K562 (cell line): ENCODE measurements at regions not wholly inside any gene's neighbourhood (a gene's known extent, or its start where the extent isn't known, plus 50 kb on each side); places are given as distances from the start of the nearest gene placed in this dataset.

Source experiments
- ATAC-seq: fragments of 200-7000 bp; cut with Tn5 transposase; 3 replicates; pipeline ENCODE4 v1.9.1; 2020; ENCODE audit warnings: moderate library complexity
- BruUV-seq: library from RNA; stranded (reverse); fragments of 400-500 nt; replicated peaks from 2 replicates; lab custom pipeline; 2021; lab: Mats Ljungman, UMichigan
- CTCF ChIA-PET: fragments of 300-600 bp; formaldehyde crosslinking; extraction: SDS; loops from one replicate; lab custom pipeline; 2021; ENCODE audit warnings: low intra/inter-chr PET ratio; lab: Yijun Ruan, JAX
- POLR2A ChIA-PET: fragments of 300-600, 350-650 bp; sonication (Branson Sonifier 250); formaldehyde crosslinking; extraction: SDS; loops from one replicate; lab custom pipeline; 2021; ENCODE audit warnings: antibody characterized with exemption, inconsistent platforms; lab: Yijun Ruan, JAX
- DNase-seq, 4 experiments: peaks; one replicate each; pipeline versions ENCODE4 v3.0.0 to v3.0.0-alpha.2; 2011 to 2018; ENCODE audit warnings: low spot score in 3 of 4, mixed read lengths in 3 of 4; ENCODE audit errors: extremely low read depth in 1 of 4
- FAIRE-seq: peaks from 2 replicates; lab custom pipeline; 2011; peaks lifted over from hg19 to GRCh38; lab: Jason Lieb, UNC
- H2AFZ ChIP-seq: 2 replicates; pipeline ENCODE4 v1.6.0; 2011; ENCODE audit warnings: low read depth, low read length, control low read depth, inconsistent platforms
- H3K27ac ChIP-seq: fragments of 200-600 bp; 3 replicates; pipeline ENCODE4 v1.8.0; 2011; ENCODE audit warnings: low read depth, mild to moderate bottlenecking, control low read depth, inconsistent platforms, low read length, moderate library complexity, mixed read lengths; ENCODE audit errors: extremely low read depth
- H3K27me3 ChIP-seq, 2 experiments: fragments of 300-600 bp in 1 of 2; 2 replicates in 1 of 2; 3 replicates in 1 of 2; pipeline versions ENCODE4 v1.6.0 to v1.8.0; 2011; ENCODE audit warnings: inconsistent platforms in 2 of 2, low read length in 2 of 2, mild to moderate bottlenecking in 1 of 2, mixed read lengths in 1 of 2, moderate library complexity in 1 of 2; ENCODE audit not compliant: control insufficient read depth in 2 of 2, insufficient read depth in 2 of 2
- H3K36me3 ChIP-seq: fragments of 300-600 bp; 3 replicates; pipeline ENCODE4 v1.8.0; 2011; ENCODE audit warnings: mild to moderate bottlenecking, low read length, inconsistent platforms; ENCODE audit not compliant: control insufficient read depth, insufficient read depth
- H3K4me1 ChIP-seq, 2 experiments: fragments of 200-600 bp in 1 of 2; replicated peaks in 1 of 2; 2 replicates in 1 of 2; 3 replicates in 1 of 2; pipeline versions ENCODE4 v1.5.1 to v1.8.0; 2011; ENCODE audit warnings: inconsistent platforms in 2 of 2, low read length in 2 of 2, mild to moderate bottlenecking in 1 of 2, mixed read lengths in 1 of 2, moderate library complexity in 1 of 2; ENCODE audit not compliant: control insufficient read depth in 2 of 2, insufficient read depth in 2 of 2
- H3K4me2 ChIP-seq: 2 replicates; pipeline ENCODE4 v1.6.1; 2011; ENCODE audit warnings: low read length, control low read depth, inconsistent platforms, mixed read lengths; ENCODE audit not compliant: insufficient read depth
- H3K4me3 ChIP-seq: fragments of 200-600 bp; sonication (generic), shearing (Covaris generic); 2 replicates; pipeline ENCODE4 v1.5.1; 2016; ENCODE audit warnings: control low read depth, inconsistent platforms
- H3K79me2 ChIP-seq: fragments of 200-600 bp; 3 replicates; pipeline ENCODE4 v1.8.0; 2011; ENCODE audit warnings: low read length, inconsistent platforms; ENCODE audit not compliant: control insufficient read depth, insufficient read depth
- H3K9ac ChIP-seq, 2 experiments: 2 replicates each; pipeline versions ENCODE4 v1.6.0 to v1.6.1; 2011; ENCODE audit warnings: low read depth in 2 of 2, low read length in 2 of 2, control low read depth in 1 of 2, inconsistent platforms in 1 of 2, mild to moderate bottlenecking in 1 of 2, mixed read lengths in 1 of 2; ENCODE audit not compliant: insufficient read depth in 1 of 2
- H3K9me1 ChIP-seq: one replicate; pipeline ENCODE4 v1.6.0; 2011; ENCODE audit warnings: inconsistent platforms, mild to moderate bottlenecking, low read length, moderate library complexity; ENCODE audit not compliant: control insufficient read depth, insufficient read depth
- H3K9me3 ChIP-seq: replicated peaks from 2 replicates; pipeline ENCODE4 v1.5.1; 2011; ENCODE audit warnings: low read depth, low read length, inconsistent platforms; ENCODE audit not compliant: control insufficient read depth, insufficient read depth
- H4K20me1 ChIP-seq: replicated peaks from 2 replicates; pipeline ENCODE4 v1.6.1; 2011; ENCODE audit warnings: low read length, inconsistent platforms, mixed read lengths; ENCODE audit not compliant: control insufficient read depth, insufficient read depth
- CHD1 ChIP-seq: fragments of 200-600 bp; sonication (generic); IDR thresholded peaks from one replicate; pipeline ENCODE4 v1.6.1; 2012; ENCODE audit warnings: mild to moderate bottlenecking, moderate library complexity, low read length, inconsistent platforms
- EHMT2 ChIP-seq: fragments of 450-650 bp; IDR thresholded peaks from 2 replicates; pipeline ENCODE4 v1.6.1; 2018; ENCODE audit warnings: antibody characterized with exemption
- ESRRB ChIP-seq: fragments of 250-450 bp; sonication (Bioruptor Pico); IDR thresholded peaks from 2 replicates; pipeline ENCODE4 v1.5.0; 2020; ENCODE audit warnings: mild to moderate bottlenecking, moderate library complexity, borderline replicate concordance
- FOXJ3 ChIP-seq: sonication (generic); formaldehyde crosslinking; IDR thresholded peaks from 2 replicates; pipeline ENCODE4 v1.4.0; 2020; ENCODE audit warnings: mild to moderate bottlenecking, missing genetic modification reagents
- MYC ChIP-seq, 2 experiments: fragments of 250-450 bp in 1 of 2; sonication (Bioruptor Pico) in 1 of 2; IDR thresholded peaks; 2 replicates each; pipeline versions ENCODE4 v1.5.1 to v1.6.1; 2012 to 2021; ENCODE audit warnings: low read depth in 2 of 2, borderline replicate concordance in 1 of 2, improper control_type of control experiment in 1 of 2, low read length in 1 of 2, mild to moderate bottlenecking in 1 of 2, moderate library complexity in 1 of 2
- NR2C2 ChIP-seq, 2 experiments: fragments of 200-800 bp in 1 of 2; sonication (Bioruptor generic) in 1 of 2; sonication (generic) in 1 of 2; formaldehyde crosslinking in 1 of 2; IDR thresholded peaks; 2 replicates each; pipeline versions ENCODE4 v1.6.1 to v1.8.0; 2016 to 2022; ENCODE audit warnings: mild to moderate bottlenecking in 1 of 2, missing compliant biosample characterization in 1 of 2, missing genetic modification characterization in 1 of 2, missing genetic modification reagents in 1 of 2
- PHF20 ChIP-seq: fragments of 450-650 bp; IDR thresholded peaks from 2 replicates; pipeline ENCODE4 v1.6.1; 2018; ENCODE audit not compliant: partially characterized antibody
- SIN3A ChIP-seq, 2 experiments: fragments of 150-350 bp in 1 of 2; IDR thresholded peaks; 2 replicates each; pipeline ENCODE4 v1.6.1; 2011 to 2016; ENCODE audit warnings: borderline replicate concordance in 2 of 2, low read depth in 2 of 2, low read length in 2 of 2, mild to moderate bottlenecking in 2 of 2, moderate library complexity in 2 of 2; ENCODE audit not compliant: control insufficient read depth in 1 of 2
- SNIP1 ChIP-seq: fragments of 450-650 bp; IDR thresholded peaks from 2 replicates; pipeline ENCODE4 v1.7.1; 2017; ENCODE audit warnings: low read depth, mild to moderate bottlenecking
- TFE3 ChIP-seq: fragments of 450-650 bp; formaldehyde crosslinking; IDR thresholded peaks from 2 replicates; pipeline ENCODE4 v1.4.0; 2020; ENCODE audit warnings: mild to moderate bottlenecking, mixed read lengths
- YY1 ChIP-seq, 3 experiments: IDR thresholded peaks; 2 replicates each; pipeline ENCODE4 v1.6.1; 2011; ENCODE audit warnings: low read length in 2 of 3, mild to moderate bottlenecking in 2 of 3, moderate library complexity in 2 of 3, borderline replicate concordance in 1 of 3, control low read depth in 1 of 3, low read depth in 1 of 3; ENCODE audit not compliant: insufficient read depth in 3 of 3, insufficient replicate concordance in 2 of 3, control insufficient read depth in 1 of 3, insufficient read length in 1 of 3; ENCODE audit errors: extremely low read depth in 1 of 3
- ZNF174 ChIP-seq: fragments of 250-450 bp; sonication (Bioruptor Pico); IDR thresholded peaks from 2 replicates; pipeline ENCODE4 v1.4.0; 2020; ENCODE audit warnings: mild to moderate bottlenecking
- ZNF224 ChIP-seq: sonication (generic); formaldehyde crosslinking; IDR thresholded peaks from 2 replicates; pipeline ENCODE4 v1.8.0; 2022; ENCODE audit warnings: mild to moderate bottlenecking, missing genetic modification reagents
- ZNF395 ChIP-seq: fragments of 200-800 bp; sonication (Bioruptor generic); IDR thresholded peaks from 2 replicates; pipeline ENCODE4 v1.6.1; 2017; ENCODE audit warnings: missing genetic modification characterization, missing compliant biosample characterization
- ZNF436 ChIP-seq: fragments of 250-450, 450-650 bp; sonication (Bioruptor Pico); formaldehyde crosslinking; IDR thresholded peaks from 2 replicates; pipeline ENCODE4 v1.7.0; 2020; ENCODE audit warnings: mild to moderate bottlenecking
- whole genome bisulfite sequencing: fragments of 100-300 bp; shearing (Covaris generic); methylation state at CpG from one replicate; pipeline ENCODE4 v1.1.6; 2016; ENCODE audit warnings: low coverage, mixed read lengths; ENCODE audit not compliant: insufficient coverage; ENCODE audit errors: missing lambda C conversion rate; 5-methylcytosine and 5-hydroxymethylcytosine counted together
- in situ Hi-C: fragments of 300-500 bp; cut with MboI; formaldehyde crosslinking; loops from 4 replicates; pipeline ENCODE4 v1.15.0; 2018; ENCODE audit warnings: inconsistent platforms, mixed read lengths
- intact Hi-C: fragments of 100-400 bp; cut with micrococcal nuclease; formaldehyde crosslinking; loops from 2 replicates; pipeline ENCODE4 v1.14.2; 2022
- TF ChIP-seq, protein P1 (sequence below): fragments of 250-450 bp; sonication (Bioruptor Pico); IDR thresholded peaks from 2 replicates; pipeline ENCODE4 v1.5.0; 2020; ENCODE audit warnings: mild to moderate bottlenecking, borderline replicate concordance

GRCh38 chr4:101458914-101459313, 111.6 kb upstream of the PPP3CA start (continued):
- TF ChIP-seq PHF20 = no peak
- no peak for TF ChIP-seq EHMT2

DNA sequence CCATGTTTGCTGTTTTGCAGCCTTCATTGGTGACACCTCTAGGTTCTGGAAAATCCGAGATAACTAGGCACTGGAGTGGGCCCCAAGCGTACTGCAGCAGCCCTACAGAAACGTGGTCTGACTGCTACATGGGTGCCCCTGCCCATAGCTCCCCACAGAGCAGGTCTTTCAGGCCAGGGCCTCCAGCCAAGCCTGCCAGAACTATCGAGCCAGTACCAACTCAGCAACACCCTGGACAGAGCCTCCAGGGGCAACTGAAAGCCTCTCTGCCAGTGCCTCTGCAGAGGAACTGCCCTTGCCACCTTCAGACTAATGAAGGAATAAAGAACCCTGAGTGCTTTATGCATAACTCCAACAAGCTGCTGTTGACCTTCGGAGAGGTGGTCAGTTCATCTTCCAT, 111.1 kb upstream of the PPP3CA start:
- FAIRE-seq (no peak), ATAC-seq (no peak), DNase-seq (no peak)
- POLR2A ChIA-PET = no interaction called here
- Histone ChIP-seq H4K20me1 (no peaks in the 10 kb centered on the region), H3K4me1 (no peaks in the 10 kb centered on the region), H3K27me3 (no peaks in the 10 kb centered on the region), H3K4me3 (no peak overlapping the region), H3K9me1 (no peaks in the 10 kb centered on the region), H3K79me2 (no peaks in the 10 kb centered on the region), H2AFZ (no peak overlapping the region), H3K9me3 (no peaks in the 10 kb centered on the region), H3K4me2 (no peak overlapping the region), H3K27ac (no peak overlapping the region), H3K9ac (no peak overlapping the region), H3K36me3 (no peaks in the 10 kb centered on the region)
- no TSS peak for BruUV-seq
- 0% methylated on average over 5 of the region's 5 CpGs for WGBS
- in situ Hi-C loops (no loop called here), intact Hi-C loops (no loop called here)
- CTCF ChIA-PET = no interaction called here
- TF ChIP-seq ZNF224 (no peak), YY1 (IDR thresholded peaks at IDR 0.05; ENCODE audit: borderline replicate concordance in 1 of 3, control insufficient read depth in 1 of 3, extremely low read depth in 1 of 3, insufficient read depth in 3 of 3, insufficient read length in 1 of 3, insufficient replicate concordance in 2 of 3, low read depth in 1 of 3, low read length in 2 of 3) (no peak), TFE3 (CRISPR knock-in tag) (no peak), ESRRB (CRISPR knock-in tag) (no peak), ZNF174 (CRISPR knock-in tag) (no peak), FOXJ3 (CRISPR knock-in tag) (no peak), SNIP1 (no peak), NR2C2 (CRISPR knock-in tag; IDR thresholded peaks at IDR 0.05) (no peak), NR2C2 (tag; IDR thresholded peaks at IDR 0.05) (no peak), SIN3A (IDR thresholded peaks at IDR 0.05; ENCODE audit: borderline replicate concordance in 2 of 2, control insufficient read depth in 1 of 2, low read depth in 2 of 2, low read length in 2 of 2) (no peak), ZNF395 (CRISPR knock-in tag) (no peak), MYC (IDR thresholded peaks at IDR 0.05; ENCODE audit: low read depth, low read length) (no peak), MYC (CRISPR knock-in tag; IDR thresholded peaks at IDR 0.05; ENCODE audit: borderline replicate concordance, low read depth) (no peak), CHD1 (no peak), ZNF436 (CRISPR knock-in tag) (no peak)
- TF ChIP-seq, protein P1, sequence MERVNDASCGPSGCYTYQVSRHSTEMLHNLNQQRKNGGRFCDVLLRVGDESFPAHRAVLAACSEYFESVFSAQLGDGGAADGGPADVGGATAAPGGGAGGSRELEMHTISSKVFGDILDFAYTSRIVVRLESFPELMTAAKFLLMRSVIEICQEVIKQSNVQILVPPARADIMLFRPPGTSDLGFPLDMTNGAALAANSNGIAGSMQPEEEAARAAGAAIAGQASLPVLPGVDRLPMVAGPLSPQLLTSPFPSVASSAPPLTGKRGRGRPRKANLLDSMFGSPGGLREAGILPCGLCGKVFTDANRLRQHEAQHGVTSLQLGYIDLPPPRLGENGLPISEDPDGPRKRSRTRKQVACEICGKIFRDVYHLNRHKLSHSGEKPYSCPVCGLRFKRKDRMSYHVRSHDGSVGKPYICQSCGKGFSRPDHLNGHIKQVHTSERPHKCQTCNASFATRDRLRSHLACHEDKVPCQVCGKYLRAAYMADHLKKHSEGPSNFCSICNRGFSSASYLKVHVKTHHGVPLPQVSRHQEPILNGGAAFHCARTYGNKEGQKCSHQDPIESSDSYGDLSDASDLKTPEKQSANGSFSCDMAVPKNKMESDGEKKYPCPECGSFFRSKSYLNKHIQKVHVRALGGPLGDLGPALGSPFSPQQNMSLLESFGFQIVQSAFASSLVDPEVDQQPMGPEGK = no peak
